Naive thymus-derived CD8-positive, alpha-beta T cell (primary cell): ENCODE measurements at regions not wholly inside any gene's neighbourhood (a gene's known extent, or its start where the extent isn't known, plus 50 kb on each side); places are given as distances from the start of the nearest gene placed in this dataset.
"Not testable (repeated sequence)": the region's sequence is repeated elsewhere in the genome, so short reads cannot be mapped to it uniquely, and the experiment has no call there.

ENCODE experiments used
- ATAC-seq, 2 donors: fragments of 150-1000 bp; cut with Tn5 transposase in 1 of 2; sonication (Bioruptor Pico), chemical (Tn5 transposase) in 1 of 2; 1 replicate in 1 of 2; 2 replicates in 1 of 2; pipeline ENCODE4 v1.10.0; 2021; ENCODE audit warnings: mild to moderate bottlenecking in 2 of 2, moderate library complexity in 2 of 2
- POLR2A ChIA-PET: fragments of 350-600 bp; sonication (Branson Sonifier 250); formaldehyde crosslinking; loops from one replicate; lab custom pipeline; 2021; ENCODE audit warnings: antibody characterized with exemption; lab: Charles Lee
- DNase-seq, 10 donors: peaks; one replicate each; pipeline versions ENCODE4 v3.0.0 to v3.0.0-alpha.2; 2020 to 2022
- H3K27ac Mint-ChIP-seq, 10 donors: one replicate each; pipeline ENCODE4 v1.8.0; 2020 to 2022; ENCODE audit warnings: mild to moderate bottlenecking in 10 of 10, mixed read lengths in 10 of 10, moderate library complexity in 4 of 10, inconsistent platforms in 1 of 10
- H3K27me3 Mint-ChIP-seq, 5 donors: one replicate each; pipeline ENCODE4 v1.8.0; 2021 to 2022; ENCODE audit warnings: mixed read lengths in 5 of 5
- H3K36me3 Mint-ChIP-seq, 3 donors: one replicate each; pipeline ENCODE4 v1.8.0; 2020 to 2022; ENCODE audit warnings: mixed read lengths in 3 of 3, mild to moderate bottlenecking in 2 of 3, inconsistent platforms in 1 of 3
- H3K4me1 Mint-ChIP-seq, 4 donors: one replicate each; pipeline ENCODE4 v1.8.0; 2021 to 2022; ENCODE audit warnings: mixed read lengths in 4 of 4
- H3K4me3 Mint-ChIP-seq, 10 donors: one replicate each; pipeline ENCODE4 v1.8.0; 2020 to 2022; ENCODE audit warnings: mild to moderate bottlenecking in 10 of 10, mixed read lengths in 10 of 10, moderate library complexity in 6 of 10, inconsistent platforms in 1 of 10
- H3K9me3 Mint-ChIP-seq, 9 donors: one replicate each; pipeline ENCODE4 v1.8.0; 2020 to 2022; ENCODE audit warnings: mixed read lengths in 9 of 9, mild to moderate bottlenecking in 3 of 9, inconsistent platforms in 1 of 9, moderate library complexity in 1 of 9

- Mint-ChIP-seq H3K27me3 (no peaks in the 10 kb centered on the region), H3K27ac (no peak overlapping the region), H3K4me3 (no peak overlapping the region), H3K36me3 (no peaks in the 10 kb centered on the region), H3K9me3 (peaks cover 3 to 33% (median 10%) of the 10 kb centered on the region in 9 donors), H3K4me1 (no peaks in the 10 kb centered on the region)
- POLR2A ChIA-PET: no interaction called here
- ATAC-seq: no peak
- no peak for DNase-seq
Observed at GRCh38 chr18:29841631-29842030, 1200.9 kb downstream of the DSC3 start.

DNA sequence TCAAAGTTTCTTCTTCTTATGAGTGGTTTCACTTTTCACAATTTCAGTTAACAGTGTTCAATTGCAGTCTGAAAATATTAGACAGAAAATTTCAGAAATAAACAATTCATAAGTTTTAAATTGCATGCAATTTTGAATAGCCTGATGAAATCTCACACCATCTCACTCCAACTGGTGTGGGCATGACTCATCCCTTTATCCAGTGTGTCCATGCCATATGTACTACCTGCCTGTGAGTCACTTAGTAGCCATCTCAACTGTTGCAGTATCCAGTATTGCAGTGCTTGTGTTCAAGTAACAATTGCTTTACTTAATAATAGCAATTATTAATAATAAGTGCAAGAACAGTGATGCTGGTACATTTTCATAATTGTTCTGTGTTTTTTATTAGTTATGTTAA lies 1202.5 kb downstream of the DSC3 start:
- Mint-ChIP-seq H3K4me1 (no peaks in the 10 kb centered on the region), H3K4me3 (no peak overlapping the region), H3K27ac (no peak overlapping the region), H3K27me3 (no peaks in the 10 kb centered on the region), H3K36me3 (no peaks in the 10 kb centered on the region), H3K9me3 (peaks cover 0 to 21% (median 6%) of the 10 kb centered on the region in 9 donors)
- no peak for ATAC-seq
- POLR2A ChIA-PET: no interaction called here
- DNase-seq: no peak

GRCh38 chr18:29838961-29839360 lies 1203.6 kb downstream of the DSC3 start:
- DNase-seq, H3K27ac Mint-ChIP-seq, H3K4me3 Mint-ChIP-seq, ATAC-seq, H3K36me3 Mint-ChIP-seq, H3K4me1 Mint-ChIP-seq, POLR2A ChIA-PET, H3K27me3 Mint-ChIP-seq: not testable (repeated sequence)
- peaks cover 3 to 21% (median 6%) of the 10 kb centered on the region in 9 donors for H3K9me3 Mint-ChIP-seq

GRCh38 chr18:29838556-29838955 lies 1204.0 kb downstream of the DSC3 start:
- Mint-ChIP-seq H3K4me1 (no peaks in the 10 kb centered on the region), H3K4me3 (no peak overlapping the region), H3K36me3 (no peaks in the 10 kb centered on the region), H3K9me3 (peaks cover 3 to 22% (median 6%) of the 10 kb centered on the region in 9 donors), H3K27me3 (no peaks in the 10 kb centered on the region), H3K27ac (no peak overlapping the region)
- ATAC-seq: no peak
- DNase-seq: no peak
- POLR2A ChIA-PET: no interaction called here

DNA sequence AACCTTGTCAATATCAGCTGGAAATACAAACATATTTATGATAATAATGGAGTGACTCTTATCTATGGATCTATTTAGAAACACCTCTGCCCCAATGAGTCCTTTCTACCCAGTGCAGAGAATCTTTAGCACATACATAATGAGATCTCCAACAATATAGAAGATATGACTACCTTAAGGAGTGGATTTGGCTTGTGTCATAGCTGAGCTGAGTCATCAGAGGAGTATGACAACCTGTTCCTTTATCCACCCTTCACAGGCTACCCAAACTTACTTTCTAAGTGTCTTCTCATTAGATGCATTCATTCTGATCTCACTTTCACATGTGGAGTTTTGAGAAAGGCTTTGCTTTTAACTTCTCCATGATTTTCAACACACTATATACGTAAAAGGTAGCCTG lies 1218.9 kb downstream of the DSC3 start:
- Mint-ChIP-seq H3K4me3 (no peak overlapping the region), H3K9me3 (peaks cover 0 to 47% (median 9%) of the 10 kb centered on the region in 9 donors), H3K4me1 (no peaks in the 10 kb centered on the region), H3K36me3 (no peaks in the 10 kb centered on the region), H3K27me3 (no peaks in the 10 kb centered on the region), H3K27ac (no peak overlapping the region)
- POLR2A ChIA-PET: no interaction called here
- DNase-seq (no peak), ATAC-seq (no peak)

GRCh38 chr18:29821544-29821943 lies 1221.0 kb downstream of the DSC3 start:
- Mint-ChIP-seq H3K36me3 (no peaks in the 10 kb centered on the region), H3K4me1 (no peaks in the 10 kb centered on the region), H3K9me3 (peaks cover 0 to 48% (median 19%) of the 10 kb centered on the region in 9 donors), H3K27ac (no peak overlapping the region), H3K27me3 (no peaks in the 10 kb centered on the region), H3K4me3 (no peak overlapping the region)
- POLR2A ChIA-PET: no interaction called here
- no peak for ATAC-seq
- DNase-seq: no peak

DNA sequence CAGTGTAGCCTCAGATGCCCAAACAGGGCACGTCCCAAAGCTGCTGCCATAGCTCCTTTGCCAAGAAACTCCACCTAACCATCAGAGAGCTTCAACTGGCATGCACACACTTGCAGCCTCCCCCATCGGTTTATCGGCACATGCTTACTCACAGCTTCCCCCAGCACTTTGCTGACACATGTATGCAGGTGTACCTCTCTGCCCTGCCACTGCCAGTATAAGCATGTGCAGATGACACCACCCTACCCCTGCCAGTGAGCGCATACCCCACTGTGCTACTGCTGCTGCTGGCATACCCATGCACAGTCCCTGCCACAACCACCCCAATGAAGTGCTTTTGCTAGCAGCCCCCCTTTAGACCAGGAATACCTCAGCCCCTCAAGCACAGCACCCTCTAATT lies 1231.0 kb downstream of the DSC3 start:
- ATAC-seq (no peak), DNase-seq (no peak)
- Mint-ChIP-seq H3K27me3 (no peaks in the 10 kb centered on the region), H3K27ac (no peak overlapping the region), H3K4me1 (no peaks in the 10 kb centered on the region), H3K36me3 (no peaks in the 10 kb centered on the region), H3K4me3 (no peak overlapping the region), H3K9me3 (peaks cover 3 to 59% (median 19%) of the 10 kb centered on the region in 9 donors)
- POLR2A ChIA-PET: no interaction called here

- Mint-ChIP-seq H3K4me1 (no peaks in the 10 kb centered on the region), H3K27me3 (no peaks in the 10 kb centered on the region), H3K9me3 (peaks cover 0 to 26% (median 10%) of the 10 kb centered on the region in 9 donors), H3K4me3 (no peak overlapping the region), H3K27ac (no peak overlapping the region), H3K36me3 (no peaks in the 10 kb centered on the region)
- no peak for ATAC-seq
- no peak for DNase-seq
- POLR2A ChIA-PET: no interaction called here
Observed at GRCh38 chr18:29780816-29781215, 1261.7 kb downstream of the DSC3 start.

DNA sequence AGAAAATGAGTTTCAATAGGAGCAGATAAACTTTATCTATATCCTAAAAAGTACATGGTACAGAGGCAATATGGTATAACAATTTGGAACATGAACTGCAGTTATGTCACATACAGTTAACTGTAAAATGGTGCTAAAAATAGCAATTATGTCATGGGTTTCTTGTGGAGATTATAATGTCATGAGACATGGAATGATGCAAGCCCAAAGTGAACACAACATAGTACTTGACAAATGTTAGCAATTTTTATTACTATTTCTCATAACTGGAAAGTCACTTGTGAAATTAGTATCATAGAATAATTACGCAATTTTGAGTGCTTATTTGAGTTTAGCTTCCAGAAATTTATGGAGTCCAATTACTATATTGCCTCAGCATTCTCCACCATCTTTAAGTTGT lies 1263.4 kb downstream of the DSC3 start:
- Mint-ChIP-seq H3K27ac (no peak overlapping the region), H3K4me1 (no peaks in the 10 kb centered on the region), H3K27me3 (no peaks in the 10 kb centered on the region), H3K36me3 (no peaks in the 10 kb centered on the region), H3K4me3 (no peak overlapping the region), H3K9me3 (peaks cover 0 to 33% (median 9%) of the 10 kb centered on the region in 9 donors)
- ATAC-seq (no peak), DNase-seq (no peak)
- POLR2A ChIA-PET: no interaction called here

- DNase-seq: no peak
- Mint-ChIP-seq H3K36me3 (no peaks in the 10 kb centered on the region), H3K9me3 (peaks cover 7 to 22% (median 11%) of the 10 kb centered on the region in 9 donors), H3K27me3 (no peaks in the 10 kb centered on the region), H3K4me3 (no peak overlapping the region), H3K27ac (no peak overlapping the region), H3K4me1 (no peaks in the 10 kb centered on the region)
- no peak for ATAC-seq
- POLR2A ChIA-PET: no interaction called here
Observed at GRCh38 chr18:29753379-29753778, 1289.2 kb downstream of the DSC3 start.

DNA sequence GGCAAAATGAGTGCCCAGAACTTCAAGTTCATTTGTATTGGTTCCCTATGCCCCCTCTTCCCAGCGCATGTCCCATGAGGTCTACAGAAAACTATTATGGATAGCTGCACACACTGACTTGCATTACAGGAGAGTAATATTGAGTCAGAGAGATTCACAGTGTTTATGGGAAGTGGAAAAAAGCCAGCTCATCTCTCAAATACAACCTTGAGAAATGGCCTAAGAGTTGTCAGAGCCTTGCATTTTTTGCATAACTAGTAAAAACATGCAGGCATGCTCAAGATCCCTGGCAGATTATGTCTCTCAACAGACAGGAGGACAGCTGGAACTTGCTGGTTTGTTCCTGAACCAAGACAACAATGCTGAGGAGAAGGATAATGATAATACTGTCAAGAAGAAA lies 1292.8 kb downstream of the DSC3 start:
- Mint-ChIP-seq H3K4me3 (no peak overlapping the region), H3K9me3 (peaks cover 7 to 43% (median 15%) of the 10 kb centered on the region in 9 donors), H3K4me1 (no peaks in the 10 kb centered on the region), H3K27me3 (no peaks in the 10 kb centered on the region), H3K27ac (no peak overlapping the region), H3K36me3 (no peaks in the 10 kb centered on the region)
- ATAC-seq: no peak
- POLR2A ChIA-PET: no interaction called here
- no peak for DNase-seq

GRCh38 chr18:29741461-29741860 lies 1301.1 kb downstream of the DSC3 start:
- Mint-ChIP-seq H3K4me3 (no peak overlapping the region), H3K36me3 (no peaks in the 10 kb centered on the region), H3K27ac (no peak overlapping the region), H3K27me3 (no peaks in the 10 kb centered on the region), H3K4me1 (no peaks in the 10 kb centered on the region), H3K9me3 (peaks cover 2 to 19% (median 12%) of the 10 kb centered on the region in 9 donors)
- no peak for ATAC-seq
- DNase-seq: no peak
- POLR2A ChIA-PET: no interaction called here

DNA sequence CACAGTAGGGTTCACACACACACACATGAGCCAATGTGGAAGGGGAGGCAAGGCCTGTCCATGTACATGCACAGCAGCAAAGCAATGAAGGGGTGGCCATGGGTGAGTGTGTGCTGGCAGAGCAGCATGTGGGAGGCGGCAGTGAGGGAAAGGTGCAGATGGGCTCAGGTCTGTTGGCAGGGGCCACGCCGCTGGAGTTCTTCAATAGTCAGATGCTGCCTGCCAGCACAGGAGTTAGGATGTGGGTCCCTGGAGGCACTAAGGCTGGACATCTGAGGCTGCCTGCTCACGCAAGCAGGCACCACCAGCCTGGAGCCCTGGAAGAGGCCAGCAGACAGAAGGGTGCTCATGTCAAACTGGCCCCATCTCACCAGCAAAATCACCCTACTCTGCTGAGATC lies 1304.9 kb downstream of the DSC3 start:
- Mint-ChIP-seq H3K36me3 (no peaks in the 10 kb centered on the region), H3K4me1 (no peaks in the 10 kb centered on the region), H3K9me3 (peaks cover 5 to 43% (median 12%) of the 10 kb centered on the region in 9 donors), H3K4me3 (no peak overlapping the region), H3K27me3 (no peaks in the 10 kb centered on the region), H3K27ac (no peak overlapping the region)
- POLR2A ChIA-PET: no interaction called here
- ATAC-seq: no peak
- DNase-seq: no peak

DNA sequence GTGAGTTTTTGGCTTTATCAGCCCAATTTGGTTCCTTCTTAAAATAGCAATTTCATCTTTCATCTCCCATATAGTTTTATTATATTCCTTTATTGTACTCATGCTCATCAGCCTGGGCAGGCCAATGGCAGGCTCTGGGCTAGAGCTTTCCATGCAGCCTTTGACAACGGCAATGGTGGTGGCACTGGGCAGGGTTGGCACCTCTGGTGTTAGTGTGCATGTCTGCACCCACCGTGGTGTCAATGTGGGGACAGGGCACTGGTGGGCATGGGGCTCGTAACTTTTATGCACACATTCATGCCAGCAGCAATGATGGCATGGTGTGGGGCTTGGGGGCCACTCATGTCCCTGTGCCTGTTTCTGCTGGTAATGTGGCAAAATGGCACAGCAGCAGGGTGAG lies 1305.4 kb downstream of the DSC3 start:
- DNase-seq (no peak), ATAC-seq (no peak)
- no peaks in the 10 kb centered on the region for H3K36me3 Mint-ChIP-seq
- H3K27ac Mint-ChIP-seq: no peak overlapping the region
- no peaks in the 10 kb centered on the region for H3K27me3 Mint-ChIP-seq
- H3K9me3 Mint-ChIP-seq: peaks cover 5 to 39% (median 12%) of the 10 kb centered on the region in 9 donors
- H3K4me1 Mint-ChIP-seq: no peaks in the 10 kb centered on the region
- POLR2A ChIA-PET: no interaction called here
- H3K4me3 Mint-ChIP-seq: no peak overlapping the region
